ENCODE measurements at regions not wholly inside any gene's neighbourhood (a gene's known extent, or its start where the extent isn't known, plus 50 kb on each side); places are given as distances from the start of the nearest gene placed in this dataset.

- Histone ChIP-seq H3K4me3 (ENCODE audit: low read length) (no peak overlapping the region), H3K27me3 (ENCODE audit: control insufficient read depth, insufficient read depth, low read length) (no peaks in the 10 kb centered on the region), H3K9ac (ENCODE audit: low read length) (no peak overlapping the region), H3K4me1 (ENCODE audit: control insufficient read depth, low read depth, low read length) (peaks cover 7% of the 10 kb centered on the region), H3K27ac (ENCODE audit: low read length) (no peak overlapping the region), H3K9me3 (ENCODE audit: control insufficient read depth, low read depth, low read length) (no peaks in the 10 kb centered on the region), H3K36me3 (ENCODE audit: control insufficient read depth, low read depth, low read length) (no peaks in the 10 kb centered on the region)
Measured at GRCh38 chr13:73984201-73984600, 150.0 kb downstream of the KLF12 start.

- Histone ChIP-seq H3K36me3 (ENCODE audit: control insufficient read depth, low read depth, low read length) (no peaks in the 10 kb centered on the region), H3K27me3 (ENCODE audit: control insufficient read depth, insufficient read depth, low read length) (no peaks in the 10 kb centered on the region), H3K9me3 (ENCODE audit: control insufficient read depth, low read depth, low read length) (no peaks in the 10 kb centered on the region), H3K4me3 (ENCODE audit: low read length) (no peak overlapping the region), H3K4me1 (ENCODE audit: control insufficient read depth, low read depth, low read length) (peaks cover 7% of the 10 kb centered on the region), H3K9ac (ENCODE audit: low read length) (no peak overlapping the region), H3K27ac (ENCODE audit: low read length) (no peak overlapping the region)
Measured at GRCh38 chr13:73983109-73983508, 151.1 kb downstream of the KLF12 start.

- Histone ChIP-seq H3K36me3 (ENCODE audit: control insufficient read depth, low read depth, low read length) (no peaks in the 10 kb centered on the region), H3K4me3 (ENCODE audit: low read length) (no peak overlapping the region), H3K9me3 (ENCODE audit: control insufficient read depth, low read depth, low read length) (no peaks in the 10 kb centered on the region), H3K9ac (ENCODE audit: low read length) (no peak overlapping the region), H3K27me3 (ENCODE audit: control insufficient read depth, insufficient read depth, low read length) (no peaks in the 10 kb centered on the region), H3K27ac (ENCODE audit: low read length) (no peak overlapping the region), H3K4me1 (ENCODE audit: control insufficient read depth, low read depth, low read length) (peaks cover 7% of the 10 kb centered on the region)
Measured at GRCh38 chr13:73981595-73981994, 152.6 kb downstream of the KLF12 start.

GRCh38 chr13:73975767-73976166 lies 158.4 kb downstream of the KLF12 start:
- Histone ChIP-seq H3K9me3 (ENCODE audit: control insufficient read depth, low read depth, low read length) (no peaks in the 10 kb centered on the region), H3K27ac (ENCODE audit: low read length) (no peak overlapping the region), H3K36me3 (ENCODE audit: control insufficient read depth, low read depth, low read length) (no peaks in the 10 kb centered on the region), H3K4me3 (ENCODE audit: low read length) (no peak overlapping the region), H3K9ac (ENCODE audit: low read length) (no peak overlapping the region), H3K4me1 (ENCODE audit: control insufficient read depth, low read depth, low read length) (peaks cover 10% of the 10 kb centered on the region), H3K27me3 (ENCODE audit: control insufficient read depth, insufficient read depth, low read length) (no peaks in the 10 kb centered on the region)

GRCh38 chr13:73974051-73974450 lies 160.2 kb downstream of the KLF12 start:
- Histone ChIP-seq H3K4me1 (ENCODE audit: control insufficient read depth, low read depth, low read length) (peaks cover 10% of the 10 kb centered on the region), H3K36me3 (ENCODE audit: control insufficient read depth, low read depth, low read length) (no peaks in the 10 kb centered on the region), H3K27me3 (ENCODE audit: control insufficient read depth, insufficient read depth, low read length) (no peaks in the 10 kb centered on the region), H3K4me3 (ENCODE audit: low read length) (no peak overlapping the region), H3K9me3 (ENCODE audit: control insufficient read depth, low read depth, low read length) (no peaks in the 10 kb centered on the region), H3K9ac (ENCODE audit: low read length) (no peak overlapping the region), H3K27ac (ENCODE audit: low read length) (no peak overlapping the region)

- peaks cover 10% of the 10 kb centered on the region for H3K4me1 ChIP-seq (ENCODE audit: control insufficient read depth, low read depth, low read length)
- no peaks in the 10 kb centered on the region for H3K9me3 ChIP-seq (ENCODE audit: control insufficient read depth, low read depth, low read length)
- no peak overlapping the region for H3K27ac ChIP-seq (ENCODE audit: low read length)
- no peaks in the 10 kb centered on the region for H3K27me3 ChIP-seq (ENCODE audit: control insufficient read depth, insufficient read depth, low read length)
- no peak overlapping the region for H3K9ac ChIP-seq (ENCODE audit: low read length)
- no peaks in the 10 kb centered on the region for H3K36me3 ChIP-seq (ENCODE audit: control insufficient read depth, low read depth, low read length)
- no peak overlapping the region for H3K4me3 ChIP-seq (ENCODE audit: low read length)
Measured at GRCh38 chr13:73973156-73973555, 161.0 kb downstream of the KLF12 start.

GRCh38 chr13:73972545-73972944 lies 161.7 kb downstream of the KLF12 start:
- H3K4me3 ChIP-seq (ENCODE audit: low read length), result no peak overlapping the region
- no peak overlapping the region for H3K9ac ChIP-seq (ENCODE audit: low read length)
- H3K4me1 ChIP-seq (ENCODE audit: control insufficient read depth, low read depth, low read length), result peaks cover 10% of the 10 kb centered on the region

GRCh38 chr13:73971481-73971880 lies 162.7 kb downstream of the KLF12 start:
- Histone ChIP-seq H3K27ac (ENCODE audit: low read length) (no peak overlapping the region), H3K36me3 (ENCODE audit: control insufficient read depth, low read depth, low read length) (no peaks in the 10 kb centered on the region), H3K9me3 (ENCODE audit: control insufficient read depth, low read depth, low read length) (no peaks in the 10 kb centered on the region), H3K4me1 (ENCODE audit: control insufficient read depth, low read depth, low read length) (peaks cover 10% of the 10 kb centered on the region), H3K27me3 (ENCODE audit: control insufficient read depth, insufficient read depth, low read length) (no peaks in the 10 kb centered on the region), H3K4me3 (ENCODE audit: low read length) (no peak overlapping the region), H3K9ac (ENCODE audit: low read length) (no peak overlapping the region)

More at GRCh38 chr13:73972545-73972944, 161.7 kb downstream of the KLF12 start:
- Histone ChIP-seq H3K27ac (ENCODE audit: low read length) (no peak overlapping the region), H3K36me3 (ENCODE audit: control insufficient read depth, low read depth, low read length) (no peaks in the 10 kb centered on the region), H3K27me3 (ENCODE audit: control insufficient read depth, insufficient read depth, low read length) (no peaks in the 10 kb centered on the region), H3K9me3 (ENCODE audit: control insufficient read depth, low read depth, low read length) (no peaks in the 10 kb centered on the region)

GRCh38 chr13:73970421-73971055 lies 163.7 kb downstream of the KLF12 start:
- Histone ChIP-seq H3K27me3 (ENCODE audit: control insufficient read depth, insufficient read depth, low read length) (no peaks in the 10 kb centered on the region), H3K9ac (ENCODE audit: low read length) (no peak overlapping the region), H3K27ac (ENCODE audit: low read length) (no peak overlapping the region), H3K36me3 (ENCODE audit: control insufficient read depth, low read depth, low read length) (no peaks in the 10 kb centered on the region), H3K4me3 (ENCODE audit: low read length) (no peak overlapping the region), H3K9me3 (ENCODE audit: control insufficient read depth, low read depth, low read length) (no peaks in the 10 kb centered on the region), H3K4me1 (ENCODE audit: control insufficient read depth, low read depth, low read length) (peaks cover 9% of the 10 kb centered on the region)

GRCh38 chr13:73967397-73968165 lies 166.6 kb downstream of the KLF12 start:
- Histone ChIP-seq H3K27ac (ENCODE audit: low read length) (no peak overlapping the region), H3K4me1 (ENCODE audit: control insufficient read depth, low read depth, low read length) (no peaks in the 10 kb centered on the region), H3K9me3 (ENCODE audit: control insufficient read depth, low read depth, low read length) (no peaks in the 10 kb centered on the region), H3K4me3 (ENCODE audit: low read length) (no peak overlapping the region), H3K36me3 (ENCODE audit: control insufficient read depth, low read depth, low read length) (no peaks in the 10 kb centered on the region), H3K27me3 (ENCODE audit: control insufficient read depth, insufficient read depth, low read length) (no peaks in the 10 kb centered on the region), H3K9ac (ENCODE audit: low read length) (no peak overlapping the region)

GRCh38 chr13:73966331-73966730 lies 167.9 kb downstream of the KLF12 start:
- Histone ChIP-seq H3K9ac (ENCODE audit: low read length) (no peak overlapping the region), H3K4me1 (ENCODE audit: control insufficient read depth, low read depth, low read length) (no peaks in the 10 kb centered on the region), H3K36me3 (ENCODE audit: control insufficient read depth, low read depth, low read length) (no peaks in the 10 kb centered on the region), H3K9me3 (ENCODE audit: control insufficient read depth, low read depth, low read length) (no peaks in the 10 kb centered on the region), H3K4me3 (ENCODE audit: low read length) (no peak overlapping the region), H3K27ac (ENCODE audit: low read length) (no peak overlapping the region), H3K27me3 (ENCODE audit: control insufficient read depth, insufficient read depth, low read length) (no peaks in the 10 kb centered on the region)

- no peaks in the 10 kb centered on the region for H3K27me3 ChIP-seq (ENCODE audit: control insufficient read depth, insufficient read depth, low read length)
Measured at GRCh38 chr13:73962284-73962683, 171.9 kb downstream of the KLF12 start.

More at GRCh38 chr13:73962284-73962683, 171.9 kb downstream of the KLF12 start:
- Histone ChIP-seq H3K4me3 (ENCODE audit: low read length) (no peak overlapping the region), H3K9me3 (ENCODE audit: control insufficient read depth, low read depth, low read length) (no peaks in the 10 kb centered on the region), H3K4me1 (ENCODE audit: control insufficient read depth, low read depth, low read length) (no peaks in the 10 kb centered on the region), H3K27ac (ENCODE audit: low read length) (no peak overlapping the region), H3K36me3 (ENCODE audit: control insufficient read depth, low read depth, low read length) (no peaks in the 10 kb centered on the region), H3K9ac (ENCODE audit: low read length) (no peak overlapping the region)

All from iPS-18a (cell line).